KBM-7 (cell line): ENCODE measurements at regions not wholly inside any gene's neighbourhood (a gene's known extent, or its start where the extent isn't known, plus 50 kb on each side); places are given as distances from the start of the nearest gene placed in this dataset.
"Not testable (repeated sequence)": the region's sequence is repeated elsewhere in the genome, so short reads cannot be mapped to it uniquely, and the experiment has no call there.

Source experiments
- DNase-seq: peaks from one replicate; pipeline ENCODE4 v3.0.0-alpha.2; 2015
- in situ Hi-C: fragments of 300-500 bp; cut with MboI; formaldehyde crosslinking; loops from 2 replicates; pipeline ENCODE4 v1.14.3; 2020; ENCODE audit warnings: low sequenced_read_pairs, low pct_unique_long_range_greater_than_20kb, mixed read lengths

GRCh38 chr19:5241896-5242295, 98.7 kb downstream of the PTPRS start:
- in situ Hi-C loops, DNase-seq: not testable (repeated sequence)

DNA sequence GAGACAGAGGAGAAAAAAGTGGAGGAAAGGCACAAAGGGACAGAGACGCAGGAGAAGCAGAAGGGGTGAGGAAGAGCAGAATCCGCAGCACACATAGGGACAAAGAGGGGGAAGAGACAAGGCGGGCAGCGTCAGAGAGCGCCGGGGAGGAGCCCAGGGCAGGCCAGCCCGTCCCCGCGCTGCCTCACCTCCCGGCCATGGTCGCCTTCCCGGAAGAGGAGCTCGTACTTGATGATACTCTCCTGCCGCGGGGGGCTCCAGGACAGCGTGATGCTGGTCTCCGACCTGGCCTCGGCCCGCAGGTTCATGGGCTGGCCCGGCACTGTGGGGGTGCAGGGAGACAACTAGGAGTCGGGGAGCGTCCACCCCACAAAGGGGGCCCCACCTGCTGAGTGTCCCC, 100.6 kb downstream of the PTPRS start:
- in situ Hi-C loops: no loop called here
- no peak for DNase-seq

GRCh38 chr19:5238700-5239099, 101.9 kb downstream of the PTPRS start:
- no peak for DNase-seq
- in situ Hi-C loops: no loop called here

GRCh38 chr19:5237939-5238480, 102.6 kb downstream of the PTPRS start:
- in situ Hi-C loops: no loop called here
- no peak for DNase-seq

GRCh38 chr19:5237190-5237780, 103.3 kb downstream of the PTPRS start:
- DNase-seq: no peak

GRCh38 chr19:5235458-5236219, 105.0 kb downstream of the PTPRS start:
- DNase-seq: no peak
- in situ Hi-C loops: no loop called here

More at GRCh38 chr19:5237190-5237780, 103.3 kb downstream of the PTPRS start:
- in situ Hi-C loops: no loop called here

DNA sequence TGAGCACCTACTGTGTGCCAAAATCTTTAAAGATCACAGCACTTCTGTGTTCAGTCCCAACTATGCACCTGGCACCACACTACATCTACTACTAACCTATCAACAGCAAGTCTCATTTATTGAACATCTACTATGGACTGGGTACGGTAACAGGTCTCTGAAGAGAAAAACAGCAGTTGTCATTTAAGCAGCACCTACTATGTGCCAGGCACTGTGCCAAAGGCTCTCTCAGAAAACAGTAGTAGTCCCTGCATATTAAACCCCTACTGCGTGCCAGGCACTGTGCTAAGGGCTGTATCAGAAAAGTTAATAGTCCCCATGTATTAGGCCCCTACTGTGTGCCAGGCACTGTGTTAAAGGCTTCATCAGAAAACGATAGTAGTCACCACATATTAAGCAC, 106.2 kb downstream of the PTPRS start:
- in situ Hi-C loops: no loop called here
- no peak for DNase-seq

GRCh38 chr19:5232798-5233505, 107.7 kb downstream of the PTPRS start:
- no peak for DNase-seq
- in situ Hi-C loops: no loop called here

DNA sequence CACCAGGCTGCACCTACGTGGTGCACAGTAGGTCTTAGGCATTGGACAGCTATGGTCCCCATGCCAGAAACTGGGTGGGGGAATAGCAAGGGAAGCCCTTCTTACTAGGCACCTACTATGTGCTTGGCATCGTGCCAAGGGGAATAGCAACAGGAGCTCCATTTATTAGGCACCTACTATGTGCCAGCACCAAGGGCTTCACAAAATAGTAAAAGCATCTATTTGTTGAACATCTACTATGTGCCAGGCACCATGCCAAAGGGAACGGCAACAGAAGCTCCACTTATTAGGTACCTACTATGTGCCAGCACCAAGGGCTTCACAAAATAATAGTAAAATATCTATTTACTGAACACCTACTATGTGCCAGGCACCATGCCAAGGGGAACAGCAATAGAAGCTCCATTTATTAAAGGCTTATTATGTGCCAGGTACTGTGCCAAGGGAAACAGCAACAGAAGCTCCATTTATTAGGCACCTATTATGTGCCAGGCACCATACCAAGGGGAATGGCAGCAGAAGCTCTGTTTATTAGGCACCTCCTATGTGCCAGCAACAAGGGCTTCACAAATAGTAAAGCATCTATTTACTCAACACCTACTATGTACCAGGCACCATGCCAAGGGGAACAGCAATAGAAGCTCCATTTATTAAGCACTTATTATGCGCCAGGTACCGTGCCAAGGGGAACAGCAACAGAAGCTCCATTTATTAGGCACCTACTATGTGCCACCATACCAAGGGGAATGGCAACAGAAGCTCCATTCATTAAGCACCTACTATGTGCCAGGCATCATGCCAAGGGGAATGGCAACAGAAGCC, 108.5 kb downstream of the PTPRS start:
- DNase-seq: no peak
- in situ Hi-C loops: no loop called here

DNA sequence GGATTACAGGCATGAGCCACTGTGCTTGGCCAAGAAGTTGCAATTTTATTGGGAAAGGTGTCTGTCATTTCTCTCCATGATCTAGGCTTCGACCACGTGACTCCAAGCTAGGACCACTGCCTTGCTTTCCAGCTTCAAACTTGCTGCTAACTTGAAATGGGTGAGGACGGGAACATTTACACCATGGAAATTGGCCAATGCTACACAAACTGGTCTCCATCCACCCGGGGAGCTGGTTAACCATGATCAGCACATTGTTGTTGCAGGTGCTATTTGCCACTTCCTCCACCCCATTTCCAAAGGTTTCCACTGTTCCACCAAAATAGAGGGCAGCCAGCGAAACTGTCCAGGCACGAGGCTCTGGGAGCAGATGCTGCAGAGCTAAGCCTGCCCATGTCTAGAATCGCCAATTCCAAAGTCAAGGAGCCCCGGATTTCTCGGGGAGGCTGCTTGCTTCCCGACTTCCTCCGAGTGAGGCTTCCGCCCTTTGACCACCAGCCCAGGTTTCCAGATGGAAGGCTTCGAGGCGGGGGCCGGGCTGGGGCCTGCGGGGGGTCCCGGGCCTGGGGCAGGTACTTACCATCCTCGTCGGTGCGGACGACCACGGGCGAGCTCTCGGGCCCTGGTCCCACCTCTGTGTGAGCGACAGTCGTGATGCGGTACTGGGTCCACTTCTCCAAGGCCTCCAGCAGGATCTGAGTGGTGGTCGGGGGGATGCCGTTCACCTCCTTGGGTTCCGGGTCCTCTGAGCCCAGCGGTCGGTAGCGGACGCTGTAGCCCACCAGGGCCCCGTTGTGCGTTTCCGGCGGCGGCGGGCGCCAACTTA, 109.7 kb downstream of the PTPRS start:
- DNase-seq: no peak
- in situ Hi-C loops: no loop called here

DNA sequence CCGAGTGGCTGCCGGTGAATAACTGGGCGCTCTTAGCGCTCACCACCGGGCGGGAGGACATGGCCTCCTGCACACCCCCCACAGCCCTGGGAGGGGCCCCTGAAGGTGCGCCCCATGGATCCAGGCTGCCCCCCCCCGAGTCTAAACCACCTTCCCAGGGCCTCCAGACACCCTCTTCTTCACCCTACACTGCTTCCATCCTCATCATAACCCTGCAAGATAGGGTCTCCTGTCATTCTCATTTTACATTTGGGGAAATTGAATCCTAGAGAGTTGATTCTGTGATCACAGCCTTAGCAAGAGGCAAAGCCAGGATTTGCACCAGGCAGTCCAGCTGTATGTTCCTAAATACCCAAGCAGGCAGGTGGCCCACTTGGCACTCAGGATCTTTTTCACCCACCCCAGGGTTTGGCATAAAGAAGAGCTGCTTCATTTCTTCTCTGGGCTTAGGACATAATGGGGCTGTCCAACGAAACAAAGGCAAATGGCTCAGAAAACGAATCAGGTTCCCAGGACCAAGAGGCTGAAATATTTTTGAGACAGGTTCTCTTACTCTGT, 110.8 kb downstream of the PTPRS start:
- DNase-seq: no peak
- in situ Hi-C loops: no loop called here

DNA sequence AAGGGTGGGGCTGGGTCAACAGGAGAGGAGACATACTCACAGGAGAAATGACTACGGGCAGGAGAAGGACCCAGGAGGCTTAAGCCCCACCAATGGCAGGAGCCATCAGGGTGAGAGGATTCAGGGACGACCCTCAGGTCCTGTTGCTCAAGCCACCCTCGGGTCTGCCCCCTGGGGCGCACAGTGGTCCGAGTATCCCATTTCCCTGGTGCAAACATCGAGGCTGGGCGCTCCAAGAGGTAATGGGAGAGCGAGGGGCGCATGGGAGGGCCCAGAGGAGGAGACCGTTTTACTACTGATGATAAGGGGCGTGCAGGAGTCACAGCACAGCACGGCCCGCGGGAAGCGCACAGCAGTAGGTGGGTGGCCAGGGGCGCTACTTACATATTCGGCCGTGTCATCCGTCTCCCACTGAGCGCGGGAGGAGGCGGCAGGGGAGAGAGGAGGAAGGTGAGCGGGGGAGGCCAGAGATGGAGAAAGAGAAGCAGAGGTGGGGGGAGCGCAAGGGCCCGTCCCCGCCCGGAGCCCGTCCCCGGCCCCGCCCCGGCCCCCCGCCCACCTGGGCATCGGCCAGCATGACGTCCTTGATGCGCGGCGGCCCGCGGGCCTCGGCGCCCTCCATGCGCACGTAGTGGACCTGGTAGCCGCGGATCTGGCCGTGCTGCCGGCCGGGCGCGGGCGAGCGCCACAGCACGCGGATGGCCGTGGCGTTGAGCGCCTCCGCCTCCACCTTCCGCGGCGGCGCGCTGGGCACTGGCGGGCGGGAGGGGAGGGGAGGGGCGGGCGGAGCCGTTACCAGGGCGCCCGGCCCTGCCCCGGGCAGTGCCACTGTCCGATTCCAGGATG, 111.5 kb downstream of the PTPRS start:
- in situ Hi-C loops: no loop called here
- no peak for DNase-seq

GRCh38 chr19:5228490-5228889, 112.1 kb downstream of the PTPRS start:
- in situ Hi-C loops: no loop called here
- no peak for DNase-seq

- DNase-seq: no peak
Measured at GRCh38 chr19:5225486-5226345, 114.9 kb downstream of the PTPRS start.

GRCh38 chr19:5224480-5224879, 116.1 kb downstream of the PTPRS start:
- no peak for DNase-seq
- in situ Hi-C loops: no loop called here

More at GRCh38 chr19:5225486-5226345, 114.9 kb downstream of the PTPRS start:
- in situ Hi-C loops: no loop called here

GRCh38 chr19:5222821-5223321, 117.7 kb downstream of the PTPRS start:
- in situ Hi-C loops: no loop called here
- no peak for DNase-seq
